ENCODE measurements at regions not wholly inside any gene's neighbourhood (a gene's known extent, or its start where the extent isn't known, plus 50 kb on each side); places are given as distances from the start of the nearest gene placed in this dataset.
A peak's percentile ranks its signal among the peaks of the same experiment; 100 is the strongest.

DNA sequence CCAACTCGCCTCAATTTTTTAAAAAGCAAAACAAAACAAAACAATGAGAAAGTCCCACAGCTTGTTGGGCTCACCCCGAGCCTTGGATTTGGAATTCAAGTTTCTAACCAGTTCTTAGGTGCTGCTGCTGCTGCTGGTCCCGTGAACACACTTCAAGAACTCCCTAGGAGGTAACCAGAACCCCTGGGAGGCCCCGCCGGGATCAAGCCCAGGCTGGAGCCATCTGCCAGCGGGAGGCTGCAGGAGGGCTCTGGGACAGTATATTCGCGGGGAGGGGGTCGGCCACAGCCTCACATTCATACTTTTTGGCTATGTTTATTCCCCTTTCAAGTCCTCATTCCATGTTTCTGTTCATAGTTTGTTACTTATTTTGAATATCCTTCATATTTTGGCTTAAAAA lies 223.4 kb downstream of the TFCP2L1 start:
- no peak overlapping the region for H3K4me3 ChIP-seq
- 11 to 34% (median 15%) methylated on average over 9 of the region's 9 CpGs for WGBS, 3 donors

DNA sequence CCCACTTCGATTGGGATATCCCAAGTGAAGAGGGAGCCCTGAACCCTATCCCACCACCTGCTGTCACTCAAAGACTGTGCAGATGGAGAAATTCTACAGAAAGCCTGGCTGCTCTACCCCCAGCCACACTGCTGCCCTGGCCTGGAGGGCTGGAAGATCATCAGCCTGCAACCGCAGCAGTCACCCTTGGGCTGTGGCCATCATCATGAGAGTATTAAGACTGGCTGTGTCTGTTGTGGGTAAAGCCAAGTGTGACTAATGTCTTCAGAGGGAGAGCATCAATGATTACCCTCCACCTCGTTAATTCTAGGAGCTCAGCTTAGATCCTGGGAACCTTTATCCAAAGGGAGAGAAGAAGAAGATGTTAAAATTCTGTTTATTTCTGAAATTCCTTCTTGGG lies 221.5 kb downstream of the TFCP2L1 start:
- H3K27me3 ChIP-seq: no peaks in the 10 kb centered on the region
- no peak overlapping the region for H3K4me3 ChIP-seq
- H3K36me3 ChIP-seq: no peaks in the 10 kb centered on the region
- H3K4me1 ChIP-seq (ENCODE audit: insufficient read depth): peaks cover 16% of the 10 kb centered on the region
- H3K27ac ChIP-seq: no peak overlapping the region
- TF ChIP-seq EP300 (IDR thresholded peaks at IDR 0.05) (no peak), POLR2A (IDR thresholded peaks at IDR 0.05) (no peak)
- TF ChIP-seq, protein P1, sequence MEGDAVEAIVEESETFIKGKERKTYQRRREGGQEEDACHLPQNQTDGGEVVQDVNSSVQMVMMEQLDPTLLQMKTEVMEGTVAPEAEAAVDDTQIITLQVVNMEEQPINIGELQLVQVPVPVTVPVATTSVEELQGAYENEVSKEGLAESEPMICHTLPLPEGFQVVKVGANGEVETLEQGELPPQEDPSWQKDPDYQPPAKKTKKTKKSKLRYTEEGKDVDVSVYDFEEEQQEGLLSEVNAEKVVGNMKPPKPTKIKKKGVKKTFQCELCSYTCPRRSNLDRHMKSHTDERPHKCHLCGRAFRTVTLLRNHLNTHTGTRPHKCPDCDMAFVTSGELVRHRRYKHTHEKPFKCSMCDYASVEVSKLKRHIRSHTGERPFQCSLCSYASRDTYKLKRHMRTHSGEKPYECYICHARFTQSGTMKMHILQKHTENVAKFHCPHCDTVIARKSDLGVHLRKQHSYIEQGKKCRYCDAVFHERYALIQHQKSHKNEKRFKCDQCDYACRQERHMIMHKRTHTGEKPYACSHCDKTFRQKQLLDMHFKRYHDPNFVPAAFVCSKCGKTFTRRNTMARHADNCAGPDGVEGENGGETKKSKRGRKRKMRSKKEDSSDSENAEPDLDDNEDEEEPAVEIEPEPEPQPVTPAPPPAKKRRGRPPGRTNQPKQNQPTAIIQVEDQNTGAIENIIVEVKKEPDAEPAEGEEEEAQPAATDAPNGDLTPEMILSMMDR (IDR thresholded peaks at IDR 0.05): no peak
- no peaks in the 10 kb centered on the region for H3K9me3 ChIP-seq
- WGBS, 3 donors: 86 to 90% (median 89%) methylated on average over 3 of the region's 3 CpGs
- intact Hi-C loops (cut with DNase I): no loop called here
- no peak for DNase-seq

More for the DNA sequence above, 223.4 kb downstream of the TFCP2L1 start:
- peaks cover 16% of the 10 kb centered on the region for H3K4me1 ChIP-seq (ENCODE audit: insufficient read depth)
- TF ChIP-seq, protein P1 (IDR thresholded peaks at IDR 0.05): no peak
- no peak for TF ChIP-seq EP300 (IDR thresholded peaks at IDR 0.05)
- TF ChIP-seq POLR2A (IDR thresholded peaks at IDR 0.05): no peak
- H3K27me3 ChIP-seq: no peaks in the 10 kb centered on the region
- DNase-seq: peak in 1 of 5 donors; percentile 62
- intact Hi-C loops (cut with DNase I): no loop called here
- H3K36me3 ChIP-seq: no peaks in the 10 kb centered on the region
- no peak overlapping the region for H3K27ac ChIP-seq
- H3K9me3 ChIP-seq: no peaks in the 10 kb centered on the region

DNA sequence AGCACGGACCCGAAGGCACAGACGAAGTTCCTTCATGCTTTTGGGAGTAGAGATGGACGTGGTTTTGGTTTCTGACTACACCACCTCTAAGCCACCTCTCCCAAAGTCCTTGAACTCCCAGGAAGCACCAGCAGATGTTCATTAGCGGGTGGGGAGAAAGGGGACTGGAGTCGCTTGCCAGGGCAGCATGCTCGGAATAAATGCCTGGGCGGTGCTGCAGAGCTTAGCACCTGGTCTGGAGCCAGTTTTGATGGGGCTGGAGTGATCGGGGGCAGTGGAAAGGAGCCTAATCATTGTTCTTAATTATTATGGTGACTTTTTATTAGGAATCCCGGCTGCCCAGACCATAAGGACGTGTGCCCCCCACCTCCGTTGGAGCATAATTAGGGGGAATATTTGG lies 220.8 kb downstream of the TFCP2L1 start:
- TF ChIP-seq, protein P1 (IDR thresholded peaks at IDR 0.05): no peak
- TF ChIP-seq POLR2A (IDR thresholded peaks at IDR 0.05) (no peak), EP300 (IDR thresholded peaks at IDR 0.05) (no peak)
- intact Hi-C loops (cut with DNase I): no loop called here
- Histone ChIP-seq H3K4me1 (ENCODE audit: insufficient read depth) (peaks cover 16% of the 10 kb centered on the region), H3K27me3 (no peaks in the 10 kb centered on the region), H3K4me3 (no peak overlapping the region), H3K9me3 (no peaks in the 10 kb centered on the region), H3K27ac (no peak overlapping the region), H3K36me3 (no peaks in the 10 kb centered on the region)
- DNase-seq: peak in 1 of 5 donors; percentile 65
- WGBS, 3 donors: 22 to 41% (median 25%) methylated on average over 12 of the region's 12 CpGs

DNA sequence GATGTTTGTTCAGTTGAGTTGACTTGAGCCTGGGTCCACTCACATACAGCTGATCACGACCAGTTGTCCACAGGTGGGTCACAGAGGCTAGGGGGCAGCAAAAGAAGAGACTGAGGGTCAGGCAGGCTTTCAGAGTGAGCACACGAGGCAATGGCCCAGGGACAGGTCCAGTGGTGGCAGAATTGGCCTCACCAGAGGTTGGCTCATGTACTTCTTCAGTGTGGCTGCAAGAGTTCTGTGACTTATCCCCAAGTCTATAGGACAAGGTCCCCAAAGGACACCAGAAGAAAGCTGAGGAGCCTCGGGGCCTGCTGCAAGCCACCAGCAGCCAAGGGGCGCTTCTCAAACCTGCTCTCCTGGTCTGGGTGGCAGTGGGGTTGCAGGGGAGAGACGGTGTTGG lies 219.8 kb downstream of the TFCP2L1 start:
- Histone ChIP-seq H3K27ac (no peak overlapping the region), H3K4me3 (no peak overlapping the region), H3K27me3 (no peaks in the 10 kb centered on the region), H3K4me1 (ENCODE audit: insufficient read depth) (peaks cover 16% of the 10 kb centered on the region), H3K9me3 (no peaks in the 10 kb centered on the region), H3K36me3 (no peaks in the 10 kb centered on the region)
- TF ChIP-seq, protein P1 (IDR thresholded peaks at IDR 0.05): no peak
- TF ChIP-seq POLR2A (IDR thresholded peaks at IDR 0.05) (no peak), EP300 (IDR thresholded peaks at IDR 0.05) (no peak)
- intact Hi-C loops (cut with DNase I): no loop called here
- WGBS, 3 donors: 94 to 97% (median 94%) methylated on average over 5 of the region's 5 CpGs
- DNase-seq: no peak

Data from ovary (tissue), 7 donors.